GM12878 (cell line): ENCODE measurements at regions not wholly inside any gene's neighbourhood (a gene's known extent, or its start where the extent isn't known, plus 50 kb on each side); places are given as distances from the start of the nearest gene placed in this dataset.

Source experiments
- ATAC-seq: fragments of 200-7000 bp; cut with Tn5 transposase; 3 replicates; pipeline ENCODE4 v1.9.1; 2020; ENCODE audit warnings: mild to moderate bottlenecking, moderate library complexity
- BruUV-seq: library from RNA; stranded (reverse); fragments of 400-500 nt; replicated peaks from 2 replicates; lab custom pipeline; 2021; lab: Mats Ljungman, UMichigan
- CTCF ChIA-PET: fragments of 300-600 bp; sonication (Branson Sonifier 250); formaldehyde crosslinking; extraction: SDS; loops from one replicate; lab custom pipeline; 2021; ENCODE audit warnings: inconsistent platforms; lab: Yijun Ruan, JAX
- POLR2A ChIA-PET: fragments of 350-600 bp; formaldehyde crosslinking; extraction: SDS; loops from one replicate; lab custom pipeline; 2021; ENCODE audit warnings: inconsistent platforms; lab: Charles Lee
- RAD21 ChIA-PET: fragments of 300-600 bp; sonication (Branson Sonifier 250); formaldehyde crosslinking; loops from one replicate; lab custom pipeline; 2023; ENCODE audit warnings: antibody characterized with exemption; ENCODE audit not compliant: unreplicated experiment; lab: Charles Lee
- SMC1A ChIA-PET: fragments of 300-600 bp; sonication (Branson Sonifier 250); formaldehyde crosslinking; loops from one replicate; lab custom pipeline; 2023; ENCODE audit not compliant: unreplicated experiment, uncharacterized antibody; lab: Charles Lee
- DNase-seq: peaks from one replicate; pipeline ENCODE4 v3.0.0-alpha.2; 2011; ENCODE audit warnings: low read depth, low spot score
- FAIRE-seq: peaks from 3 replicates; lab custom pipeline; 2011; peaks lifted over from hg19 to GRCh38; lab: Jason Lieb, UNC
- H2AFZ ChIP-seq: 2 replicates; pipeline ENCODE4 v1.6.0; 2011; ENCODE audit warnings: low read depth, low read length, control low read depth; ENCODE audit not compliant: control insufficient read depth
- H3K27ac ChIP-seq: 2 replicates; pipeline ENCODE4 v1.5.1; 2011; ENCODE audit warnings: control low read depth; ENCODE audit not compliant: control insufficient read depth, insufficient read depth
- H3K27me3 ChIP-seq, 2 experiments: replicated peaks in 1 of 2; 2 replicates each; pipeline versions ENCODE4 v1.6.0 to v1.6.1; 2011; ENCODE audit warnings: low read length in 1 of 2; ENCODE audit not compliant: control insufficient read depth in 2 of 2, insufficient read depth in 2 of 2
- H3K36me3 ChIP-seq, 2 experiments: 2 replicates each; pipeline ENCODE4 v1.5.1; 2011; ENCODE audit warnings: low read length in 1 of 2; ENCODE audit not compliant: control insufficient read depth in 2 of 2, insufficient read depth in 2 of 2
- H3K4me1 ChIP-seq: 2 replicates; pipeline ENCODE4 v1.6.1; 2011; ENCODE audit warnings: mild to moderate bottlenecking, low read length, moderate library complexity, mixed read lengths; ENCODE audit not compliant: control insufficient read depth, insufficient read depth
- H3K4me2 ChIP-seq: 2 replicates; pipeline ENCODE4 v1.6.0; 2011; ENCODE audit warnings: control low read depth; ENCODE audit not compliant: control insufficient read depth, insufficient read depth
- H3K4me3 ChIP-seq: fragments of 200-600 bp; sonication (generic); 2 replicates; pipeline ENCODE4 v1.5.1; 2016
- H3K79me2 ChIP-seq: 2 replicates; pipeline ENCODE4 v1.6.0; 2011; ENCODE audit warnings: low read length; ENCODE audit not compliant: control insufficient read depth, insufficient read depth
- H3K9ac ChIP-seq: 2 replicates; pipeline ENCODE4 v1.8.0; 2011; ENCODE audit warnings: low read length, control low read depth, mixed read lengths; ENCODE audit not compliant: control insufficient read depth, insufficient read depth
- H3K9me3 ChIP-seq: replicated peaks from 3 replicates; pipeline ENCODE4 v1.5.1; 2011; ENCODE audit warnings: mild to moderate bottlenecking, low read length; ENCODE audit not compliant: control insufficient read depth, insufficient read depth
- H4K20me1 ChIP-seq: 2 replicates; pipeline ENCODE4 v1.6.0; 2011; ENCODE audit not compliant: control insufficient read depth, insufficient read depth
- STAT1 ChIP-seq: fragments of 450-650 bp; conservative IDR thresholded peaks from 2 replicates; pipeline ENCODE4 v1.6.1; 2014; ENCODE audit warnings: antibody characterized with exemption, mild to moderate bottlenecking
- ZSCAN29 ChIP-seq: fragments of 450-650 bp; IDR thresholded peaks from 2 replicates; pipeline ENCODE4 v1.6.1; 2017; ENCODE audit warnings: mild to moderate bottlenecking, moderate library complexity
- WGBS: methylation state at CpG from one replicate; pipeline ENCODE4 v1.1.6; 2016; ENCODE audit warnings: low lambda C conversion rate; ENCODE audit not compliant: insufficient replicate concordance, insufficient coverage; ENCODE audit errors: missing lambda C conversion rate; 5-methylcytosine and 5-hydroxymethylcytosine counted together
- in situ Hi-C: fragments of 300-500 bp; cut with MboI; formaldehyde crosslinking; loops from 9 replicates; pipeline ENCODE4 v1.14.3; 2018; ENCODE audit warnings: mixed read lengths
- intact Hi-C: fragments of 100-400 bp; cut with micrococcal nuclease; formaldehyde crosslinking; loops from one replicate; pipeline ENCODE4 v1.14.2; 2022; ENCODE audit not compliant: unreplicated experiment
- TF ChIP-seq, protein P1 (sequence below): fragments of 450-650 bp; formaldehyde crosslinking; IDR thresholded peaks from 2 replicates; pipeline ENCODE4 v1.4.0; 2020; ENCODE audit warnings: mild to moderate bottlenecking, moderate library complexity
- TF ChIP-seq, protein P2 (sequence below): fragments of 150-350 bp; IDR thresholded peaks from 2 replicates; pipeline ENCODE4 v1.6.1; 2016; ENCODE audit warnings: low read depth, low read length

DNA sequence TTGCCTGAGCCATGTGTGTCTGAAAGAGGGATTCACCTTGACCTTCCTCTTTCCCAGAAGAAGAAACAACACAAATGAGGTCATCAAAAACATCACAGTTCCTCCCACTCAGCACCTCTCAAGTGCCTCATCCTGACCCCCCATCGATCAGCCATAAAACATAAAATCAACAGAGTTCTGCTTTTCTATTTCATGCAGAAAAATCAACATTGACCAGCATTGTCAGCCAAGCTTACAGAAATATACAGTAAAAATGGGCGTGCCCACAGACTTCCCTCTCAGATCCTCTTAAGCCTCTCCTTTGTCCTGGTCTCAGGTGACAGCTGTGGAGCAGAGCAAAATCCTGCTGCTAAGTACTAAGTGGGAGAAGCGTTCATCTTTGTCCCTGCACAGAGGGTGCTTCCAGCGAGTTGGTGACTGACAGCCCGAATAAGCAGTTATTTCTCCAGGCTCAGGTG is 213.3 kb downstream of the OLFM4 start:
- Histone ChIP-seq H3K9me3 (no peaks in the 10 kb centered on the region), H3K36me3 (no peaks in the 10 kb centered on the region), H3K4me1 (no peaks in the 10 kb centered on the region), H3K27me3 (no peaks in the 10 kb centered on the region), H2AFZ (no peak overlapping the region), H3K9ac (no peak overlapping the region), H3K4me2 (no peak overlapping the region), H3K27ac (no peak overlapping the region), H3K4me3 (no peak overlapping the region), H4K20me1 (no peaks in the 10 kb centered on the region), H3K79me2 (no peaks in the 10 kb centered on the region)
- 0% methylated on average over 5 of the region's 5 CpGs for WGBS
- ATAC-seq (no peak), FAIRE-seq (no peak), DNase-seq (no peak)
- intact Hi-C loops (no loop called here), in situ Hi-C loops (no loop called here)
- ChIA-PET CTCF (interaction anchor here (0.7 kb wide), 1 partner anchor 344 kb away, joined by 3 read pairs; no protein-coding TSS in a partner anchor), RAD21 (no interaction called here), POLR2A (no interaction called here), SMC1A (no interaction called here)
- TF ChIP-seq, protein P1, sequence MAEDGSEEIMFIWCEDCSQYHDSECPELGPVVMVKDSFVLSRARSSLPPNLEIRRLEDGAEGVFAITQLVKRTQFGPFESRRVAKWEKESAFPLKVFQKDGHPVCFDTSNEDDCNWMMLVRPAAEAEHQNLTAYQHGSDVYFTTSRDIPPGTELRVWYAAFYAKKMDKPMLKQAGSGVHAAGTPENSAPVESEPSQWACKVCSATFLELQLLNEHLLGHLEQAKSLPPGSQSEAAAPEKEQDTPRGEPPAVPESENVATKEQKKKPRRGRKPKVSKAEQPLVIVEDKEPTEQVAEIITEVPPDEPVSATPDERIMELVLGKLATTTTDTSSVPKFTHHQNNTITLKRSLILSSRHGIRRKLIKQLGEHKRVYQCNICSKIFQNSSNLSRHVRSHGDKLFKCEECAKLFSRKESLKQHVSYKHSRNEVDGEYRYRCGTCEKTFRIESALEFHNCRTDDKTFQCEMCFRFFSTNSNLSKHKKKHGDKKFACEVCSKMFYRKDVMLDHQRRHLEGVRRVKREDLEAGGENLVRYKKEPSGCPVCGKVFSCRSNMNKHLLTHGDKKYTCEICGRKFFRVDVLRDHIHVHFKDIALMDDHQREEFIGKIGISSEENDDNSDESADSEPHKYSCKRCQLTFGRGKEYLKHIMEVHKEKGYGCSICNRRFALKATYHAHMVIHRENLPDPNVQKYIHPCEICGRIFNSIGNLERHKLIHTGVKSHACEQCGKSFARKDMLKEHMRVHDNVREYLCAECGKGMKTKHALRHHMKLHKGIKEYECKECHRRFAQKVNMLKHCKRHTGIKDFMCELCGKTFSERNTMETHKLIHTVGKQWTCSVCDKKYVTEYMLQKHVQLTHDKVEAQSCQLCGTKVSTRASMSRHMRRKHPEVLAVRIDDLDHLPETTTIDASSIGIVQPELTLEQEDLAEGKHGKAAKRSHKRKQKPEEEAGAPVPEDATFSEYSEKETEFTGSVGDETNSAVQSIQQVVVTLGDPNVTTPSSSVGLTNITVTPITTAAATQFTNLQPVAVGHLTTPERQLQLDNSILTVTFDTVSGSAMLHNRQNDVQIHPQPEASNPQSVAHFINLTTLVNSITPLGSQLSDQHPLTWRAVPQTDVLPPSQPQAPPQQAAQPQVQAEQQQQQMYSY (CRISPR knock-in tag) = no peak
- TF ChIP-seq, protein P2, sequence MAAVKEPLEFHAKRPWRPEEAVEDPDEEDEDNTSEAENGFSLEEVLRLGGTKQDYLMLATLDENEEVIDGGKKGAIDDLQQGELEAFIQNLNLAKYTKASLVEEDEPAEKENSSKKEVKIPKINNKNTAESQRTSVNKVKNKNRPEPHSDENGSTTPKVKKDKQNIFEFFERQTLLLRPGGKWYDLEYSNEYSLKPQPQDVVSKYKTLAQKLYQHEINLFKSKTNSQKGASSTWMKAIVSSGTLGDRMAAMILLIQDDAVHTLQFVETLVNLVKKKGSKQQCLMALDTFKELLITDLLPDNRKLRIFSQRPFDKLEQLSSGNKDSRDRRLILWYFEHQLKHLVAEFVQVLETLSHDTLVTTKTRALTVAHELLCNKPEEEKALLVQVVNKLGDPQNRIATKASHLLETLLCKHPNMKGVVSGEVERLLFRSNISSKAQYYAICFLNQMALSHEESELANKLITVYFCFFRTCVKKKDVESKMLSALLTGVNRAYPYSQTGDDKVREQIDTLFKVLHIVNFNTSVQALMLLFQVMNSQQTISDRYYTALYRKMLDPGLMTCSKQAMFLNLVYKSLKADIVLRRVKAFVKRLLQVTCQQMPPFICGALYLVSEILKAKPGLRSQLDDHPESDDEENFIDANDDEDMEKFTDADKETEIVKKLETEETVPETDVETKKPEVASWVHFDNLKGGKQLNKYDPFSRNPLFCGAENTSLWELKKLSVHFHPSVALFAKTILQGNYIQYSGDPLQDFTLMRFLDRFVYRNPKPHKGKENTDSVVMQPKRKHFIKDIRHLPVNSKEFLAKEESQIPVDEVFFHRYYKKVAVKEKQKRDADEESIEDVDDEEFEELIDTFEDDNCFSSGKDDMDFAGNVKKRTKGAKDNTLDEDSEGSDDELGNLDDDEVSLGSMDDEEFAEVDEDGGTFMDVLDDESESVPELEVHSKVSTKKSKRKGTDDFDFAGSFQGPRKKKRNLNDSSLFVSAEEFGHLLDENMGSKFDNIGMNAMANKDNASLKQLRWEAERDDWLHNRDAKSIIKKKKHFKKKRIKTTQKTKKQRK = no peak
- TF ChIP-seq ZSCAN29 (no peak), STAT1 (no peak)
- no TSS peak for BruUV-seq
